OCI-LY7 (cell line): ENCODE measurements at regions not wholly inside any gene's neighbourhood (a gene's known extent, or its start where the extent isn't known, plus 50 kb on each side); places are given as distances from the start of the nearest gene placed in this dataset.

Experiments
- BruUV-seq: library from RNA; stranded (reverse); fragments of 400-500 nt; replicated peaks from 2 replicates; lab custom pipeline; 2021; lab: Mats Ljungman, UMichigan
- CTCF ChIA-PET: fragments of 300-600 bp; sonication (Branson Sonifier 250); formaldehyde crosslinking; loops from one replicate; lab custom pipeline; 2022; ENCODE audit warnings: antibody characterized with exemption; ENCODE audit not compliant: unreplicated experiment; lab: Charles Lee
- POLR2A ChIA-PET: fragments of 300-600 bp; sonication (Branson Sonifier 250); formaldehyde crosslinking; loops from one replicate; lab custom pipeline; 2022; ENCODE audit warnings: antibody characterized with exemption; lab: Charles Lee
- DNase-seq: peaks from one replicate; pipeline ENCODE4 v3.0.0-alpha.2; 2015; ENCODE audit warnings: low spot score
- H2AFZ ChIP-seq: fragments of 200-600 bp; sonication (generic), shearing (Covaris generic); 2 replicates; pipeline ENCODE4 v1.6.1; 2014; ENCODE audit warnings: mild to moderate bottlenecking, antibody characterized with exemption, low read length, moderate library complexity
- H3K27ac ChIP-seq: fragments of 200-600 bp; sonication (generic); 2 replicates; pipeline ENCODE4 v1.5.1; 2014; ENCODE audit warnings: mixed run types, low read depth, mild to moderate bottlenecking, moderate library complexity, low read length, inconsistent platforms; ENCODE audit not compliant: poor library complexity, severe bottlenecking
- H3K36me3 ChIP-seq: fragments of 200-600 bp; sonication (generic); 2 replicates; pipeline ENCODE4 v1.6.1; 2014; ENCODE audit warnings: mild to moderate bottlenecking, antibody characterized with exemption, low read length, moderate library complexity, mixed read lengths; ENCODE audit not compliant: insufficient read depth
- H3K4me1 ChIP-seq: fragments of 200-600 bp; sonication (generic); 2 replicates; pipeline ENCODE4 v1.5.1; 2014; ENCODE audit warnings: mild to moderate bottlenecking, low read length; ENCODE audit not compliant: insufficient read depth, poor library complexity, severe bottlenecking
- H3K4me2 ChIP-seq: fragments of 200-600 bp; sonication (generic); 2 replicates; pipeline ENCODE4 v1.6.1; 2014; ENCODE audit warnings: mild to moderate bottlenecking, low read length
- H3K4me3 ChIP-seq: fragments of 200-600 bp; sonication (generic); 2 replicates; pipeline ENCODE4 v1.5.1; 2014; ENCODE audit warnings: mild to moderate bottlenecking, low read depth, low read length; ENCODE audit not compliant: poor library complexity, severe bottlenecking
- H3K79me2 ChIP-seq: fragments of 200-600 bp; sonication (generic); 2 replicates; pipeline ENCODE4 v1.6.1; 2016; ENCODE audit warnings: low read depth, mild to moderate bottlenecking, low read length, moderate library complexity, mixed read lengths; ENCODE audit not compliant: insufficient read depth
- H3K9me2 ChIP-seq: fragments of 200-600 bp; sonication (generic); 2 replicates; pipeline ENCODE4 v1.6.1; 2016; ENCODE audit warnings: mild to moderate bottlenecking, low read length, mixed read lengths; ENCODE audit not compliant: insufficient read depth
- H3K9me3 ChIP-seq: fragments of 200-600 bp; sonication (generic); 2 replicates; pipeline ENCODE4 v1.6.1; 2014; ENCODE audit warnings: mild to moderate bottlenecking, mixed run types, low read length, mixed read lengths
- H4K20me1 ChIP-seq: fragments of 200-600 bp; sonication (generic); 2 replicates; pipeline ENCODE4 v1.6.1; 2014; ENCODE audit warnings: mild to moderate bottlenecking, antibody characterized with exemption, low read length, moderate library complexity, mixed read lengths; ENCODE audit not compliant: insufficient read depth
- CTCF ChIP-seq: fragments of 200-600 bp; sonication (generic); conservative IDR thresholded peaks from 2 replicates; pipeline ENCODE4 v1.5.1; 2014; ENCODE audit warnings: mild to moderate bottlenecking, antibody characterized with exemption, low read length, moderate library complexity, mixed read lengths
- EZH2phosphoT487 ChIP-seq: fragments of 200-600 bp; sonication (generic); IDR thresholded peaks from 2 replicates; pipeline ENCODE4 v1.6.1; 2018; ENCODE audit warnings: low read depth, borderline replicate concordance, mild to moderate bottlenecking, mixed run types, antibody characterized with exemption, low read length, moderate library complexity, mixed read lengths
- intact Hi-C: fragments of 100-400 bp; cut with micrococcal nuclease; formaldehyde crosslinking; loops from one replicate; pipeline ENCODE4 v1.10.0; 2022; ENCODE audit not compliant: unreplicated experiment

- Histone ChIP-seq H3K4me1 (no peaks in the 10 kb centered on the region), H3K4me3 (no peak overlapping the region), H3K4me2 (no peak overlapping the region), H2AFZ (no peak overlapping the region), H3K27ac (no peak overlapping the region), H3K79me2 (no peaks in the 10 kb centered on the region), H4K20me1 (no peaks in the 10 kb centered on the region), H3K36me3 (no peaks in the 10 kb centered on the region), H3K9me3 (no peaks in the 10 kb centered on the region), H3K9me2 (no peaks in the 10 kb centered on the region)
- no peak for DNase-seq
- ChIA-PET CTCF (no interaction called here), POLR2A (no interaction called here)
- no peak for TF ChIP-seq EZH2phosphoT487
- TF ChIP-seq CTCF, result no peak
- no TSS peak for BruUV-seq
- intact Hi-C loops, result no loop called here
Measured at GRCh38 chr4:72945719-72946336, 123.7 kb downstream of the COX18 start.

- intact Hi-C loops, result no loop called here
- Histone ChIP-seq H3K36me3 (no peaks in the 10 kb centered on the region), H3K4me3 (no peak overlapping the region), H4K20me1 (no peaks in the 10 kb centered on the region), H3K9me3 (no peaks in the 10 kb centered on the region), H3K4me2 (no peak overlapping the region), H3K79me2 (no peaks in the 10 kb centered on the region), H3K4me1 (no peaks in the 10 kb centered on the region), H2AFZ (no peak overlapping the region), H3K9me2 (no peaks in the 10 kb centered on the region), H3K27ac (no peak overlapping the region)
- DNase-seq, result no peak
- ChIA-PET POLR2A (interaction anchor here (0.7 to 1.3 kb wide), 2 partner anchors 14 to 1077 kb away, joined by 3 to 4 read pairs; no protein-coding TSS in a partner anchor), CTCF (no interaction called here)
- no peak for TF ChIP-seq CTCF
- BruUV-seq, result no TSS peak
Measured at GRCh38 chr4:72942565-72942964, 127.0 kb downstream of the COX18 start.

GRCh38 chr4:72938516-72938915 is 131.0 kb downstream of the COX18 start:
- Histone ChIP-seq H3K4me3 (no peak overlapping the region), H3K4me2 (no peak overlapping the region), H3K79me2 (no peaks in the 10 kb centered on the region), H4K20me1 (no peaks in the 10 kb centered on the region), H3K9me3 (no peaks in the 10 kb centered on the region), H3K4me1 (no peaks in the 10 kb centered on the region), H3K27ac (no peak overlapping the region), H3K9me2 (no peaks in the 10 kb centered on the region), H3K36me3 (no peaks in the 10 kb centered on the region), H2AFZ (no peak overlapping the region)
- ChIA-PET CTCF (no interaction called here), POLR2A (interaction anchor here (0.6 kb wide), 1 partner anchor 53 kb away, joined by 3 read pairs; no protein-coding TSS in a partner anchor)
- intact Hi-C loops, result no loop called here
- no peak for TF ChIP-seq CTCF
- TF ChIP-seq EZH2phosphoT487, result no peak
- no peak for DNase-seq
- BruUV-seq, result no TSS peak
